ENCODE measurements at regions not wholly inside any gene's neighbourhood (a gene's known extent, or its start where the extent isn't known, plus 50 kb on each side); places are given as distances from the start of the nearest gene placed in this dataset.

DNA sequence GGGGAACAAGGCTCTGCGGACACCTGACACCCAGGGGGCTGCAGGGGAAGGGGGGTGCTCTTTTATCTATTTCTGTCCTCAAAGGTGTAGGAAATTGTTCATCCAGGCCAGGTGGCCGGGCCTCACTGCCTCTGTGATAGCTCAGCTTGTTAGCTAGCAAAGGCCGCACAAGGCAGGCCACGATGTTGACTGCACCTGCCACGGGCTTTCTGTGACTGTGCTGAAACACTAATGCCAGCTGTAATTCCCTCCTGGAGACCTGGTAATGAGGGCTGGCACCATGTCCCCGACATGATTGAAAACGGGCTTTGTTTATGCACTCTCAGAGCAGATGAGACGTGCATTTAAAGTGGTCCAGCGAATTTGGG lies 61.4 kb upstream of the APCDD1L start:
- TF ChIP-seq EZH2 (IDR thresholded peaks at IDR 0.05; ENCODE audit: borderline replicate concordance, insufficient read depth, low read depth, low read length, poor library complexity, severe bottlenecking), result no peak
- TF ChIP-seq CTCF (IDR thresholded peaks at IDR 0.05), result no peak
